ENCODE measurements at regions not wholly inside any gene's neighbourhood (a gene's known extent, or its start where the extent isn't known, plus 50 kb on each side); places are given as distances from the start of the nearest gene placed in this dataset.

DNA sequence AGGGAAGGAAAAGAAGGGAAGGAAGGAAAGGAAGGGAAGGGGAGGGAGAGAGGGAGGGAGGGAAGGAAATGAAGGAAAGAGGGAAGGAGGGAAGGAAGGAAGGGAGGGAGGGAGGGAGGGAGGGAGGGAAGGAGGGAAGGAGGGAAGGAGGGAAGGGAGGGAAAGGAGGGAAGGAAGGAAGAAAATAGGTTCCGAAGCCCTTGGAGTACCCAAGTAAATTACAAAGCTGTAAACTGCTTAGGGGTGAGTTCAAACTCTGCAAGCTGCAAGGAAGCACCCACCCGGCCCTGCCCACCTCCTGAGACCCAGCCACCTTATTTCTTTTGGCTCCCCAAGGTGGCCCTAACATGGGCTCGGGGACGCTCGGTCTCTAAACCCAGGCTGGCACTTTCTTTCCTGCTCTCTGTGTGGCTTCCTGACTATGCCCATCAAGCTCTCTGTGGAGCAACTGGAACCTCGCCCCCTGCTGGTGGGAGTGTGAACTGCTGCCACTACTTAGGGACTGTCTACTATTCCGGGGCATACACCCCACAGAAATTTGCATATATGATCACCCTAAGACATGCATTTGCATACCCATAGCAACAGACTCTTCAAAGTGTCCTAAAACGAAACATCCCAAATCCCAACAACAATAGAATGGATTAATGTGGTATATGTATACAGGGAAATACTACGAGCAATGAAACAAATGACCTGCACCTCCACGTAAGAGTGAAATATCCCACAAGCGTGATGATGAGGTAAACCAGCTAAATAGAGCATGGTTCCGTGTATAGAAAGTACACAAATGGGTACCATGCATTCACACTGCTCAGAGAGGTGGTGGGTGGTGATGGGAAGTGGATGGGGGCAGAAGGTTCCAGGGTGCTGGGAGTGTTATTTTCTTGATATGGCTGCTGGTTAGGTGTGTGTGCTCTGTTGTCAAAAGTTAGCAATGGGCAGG, 151.7 kb upstream of the TBL1X start:
- DNase-seq (ENCODE audit: low spot score), result peak; percentile 64

DNA sequence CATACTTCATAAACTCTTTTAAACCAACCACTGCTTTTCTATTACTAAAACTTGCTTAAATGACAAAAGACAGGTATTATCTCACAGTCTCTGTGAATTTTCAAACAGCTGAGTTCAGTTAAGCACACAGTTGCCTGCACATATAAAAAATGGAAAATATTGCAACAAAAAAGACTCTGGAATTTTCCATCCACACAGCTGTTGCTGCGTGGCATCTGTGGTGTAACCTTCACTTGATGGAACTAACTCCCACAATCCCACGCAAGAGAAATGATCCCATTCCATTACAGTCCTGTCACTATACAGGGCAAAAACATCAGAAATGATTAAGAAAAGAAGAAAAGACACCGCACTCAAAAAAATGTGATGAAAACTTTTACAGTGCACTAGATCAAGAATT, 149.8 kb upstream of the TBL1X start:
- DNase-seq (ENCODE audit: low spot score), result no peak

DNA sequence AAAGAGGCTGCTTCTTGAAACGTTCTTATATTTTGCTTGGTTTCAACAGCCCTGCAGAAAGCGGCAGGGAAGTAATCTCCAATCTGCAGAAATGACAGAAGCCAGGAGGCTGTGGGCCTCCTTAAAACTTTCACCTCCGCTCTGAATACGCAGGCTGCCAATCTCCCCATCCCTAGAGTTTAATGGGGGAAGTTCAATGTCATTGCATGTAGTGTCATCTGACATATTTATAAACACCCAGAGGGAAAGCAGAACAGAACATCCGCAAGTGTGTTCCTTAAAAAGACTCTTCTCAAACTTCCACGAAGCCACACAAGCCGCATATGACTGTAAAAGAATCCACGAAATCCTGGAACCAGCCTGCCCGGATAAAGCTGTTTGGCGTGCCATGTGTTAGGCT, 148.8 kb upstream of the TBL1X start:
- DNase-seq (ENCODE audit: low spot score), result no peak

DNA sequence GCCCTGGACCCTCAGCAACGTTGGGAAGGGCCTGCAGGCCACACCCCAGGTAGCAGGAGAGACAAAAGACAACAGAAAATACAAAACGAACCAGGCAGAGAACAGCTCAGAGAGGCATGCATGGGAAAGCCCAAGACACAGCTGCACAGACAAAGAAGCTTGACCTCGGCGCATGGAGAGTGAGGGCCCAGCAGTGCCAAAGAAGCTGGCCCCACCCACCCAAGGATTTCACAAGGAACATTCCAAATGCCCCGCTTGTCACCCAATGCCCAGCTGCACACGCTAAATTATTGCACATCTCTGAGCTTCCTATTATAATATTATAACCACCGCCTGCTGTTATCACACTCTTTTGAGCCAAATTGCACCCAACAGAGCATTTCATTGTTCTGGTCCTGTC, 147.7 kb upstream of the TBL1X start:
- DNase-seq (ENCODE audit: low spot score), result no peak

DNA sequence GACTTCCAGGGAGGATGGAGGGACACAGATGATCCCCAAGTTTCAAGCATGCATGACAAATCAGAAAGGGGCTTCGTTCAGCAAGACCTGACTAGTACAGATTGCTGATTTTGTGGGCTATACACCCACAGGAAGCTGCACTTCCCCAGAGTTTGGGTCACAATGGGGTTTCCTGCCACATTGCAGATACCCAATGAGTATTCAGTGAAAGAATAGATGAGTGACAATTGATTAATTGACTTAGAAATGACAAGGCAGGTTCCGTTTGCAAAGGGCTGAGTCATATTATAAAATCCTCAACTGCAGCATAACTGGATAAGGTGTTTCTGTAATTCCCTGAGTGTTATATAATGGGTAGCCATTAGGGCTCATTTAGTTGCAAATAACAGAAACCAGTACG, 146.6 kb upstream of the TBL1X start:
- no peak for DNase-seq (ENCODE audit: low spot score)

DNA sequence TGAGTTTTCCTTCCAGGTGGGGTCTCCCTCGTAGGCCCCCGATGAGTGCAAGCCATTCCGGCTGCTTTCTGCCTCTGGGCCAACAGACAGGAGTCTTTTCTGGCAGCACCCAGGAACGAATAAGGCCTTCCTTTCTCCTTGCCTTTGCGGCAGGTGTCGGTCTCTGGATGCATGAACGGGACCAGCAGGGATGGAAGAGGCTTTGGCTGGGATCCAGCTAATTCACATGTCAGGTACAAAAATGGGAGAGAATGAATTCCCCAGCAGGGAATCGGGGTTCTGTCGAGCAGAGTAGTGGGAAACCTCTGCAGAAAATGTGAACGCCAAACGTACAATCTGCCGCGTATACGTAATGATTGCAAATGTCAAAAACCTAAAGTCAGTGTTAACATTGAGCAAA, 146.1 kb upstream of the TBL1X start:
- DNase-seq (ENCODE audit: low spot score), result no peak

DNA sequence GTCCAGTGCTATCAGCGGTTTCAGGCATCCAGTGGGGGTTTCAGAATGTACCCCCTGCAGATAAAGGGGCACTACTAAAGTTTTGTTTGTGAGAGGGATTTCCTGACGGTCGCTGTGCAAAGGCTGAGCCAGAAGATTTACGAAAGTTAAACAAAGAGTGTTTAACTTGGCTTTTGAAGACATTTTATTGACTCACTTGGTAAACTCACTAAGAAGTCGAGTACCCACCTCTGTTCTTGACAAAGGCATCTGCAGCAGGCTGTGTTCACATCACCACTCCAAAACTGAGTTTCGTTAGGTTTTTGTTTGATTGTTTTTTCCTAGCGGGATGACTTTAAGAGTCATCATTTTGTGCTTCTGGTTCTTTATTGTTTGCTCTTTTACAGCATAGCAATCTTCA, 143.9 kb upstream of the TBL1X start:
- no peak for DNase-seq (ENCODE audit: low spot score)

DNA sequence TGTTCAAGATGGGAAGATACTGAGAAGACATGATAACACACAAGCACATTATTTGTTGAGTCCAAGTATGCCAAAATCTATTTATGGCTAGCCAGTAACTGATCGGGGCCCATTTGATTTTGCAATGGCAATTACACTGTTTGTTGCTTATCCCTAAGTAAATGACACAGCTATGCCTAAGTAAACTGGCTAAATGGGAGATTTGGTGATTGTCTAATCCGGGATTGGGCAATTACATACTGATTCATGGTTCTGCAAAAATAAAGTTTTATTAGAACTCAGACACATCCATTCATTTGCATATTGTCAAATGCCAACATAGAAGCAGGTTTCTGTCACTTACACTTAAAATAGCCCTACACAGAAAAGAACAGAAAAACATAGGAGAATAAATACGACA, 140.2 kb upstream of the TBL1X start:
- no peak for DNase-seq (ENCODE audit: low spot score)

DNA sequence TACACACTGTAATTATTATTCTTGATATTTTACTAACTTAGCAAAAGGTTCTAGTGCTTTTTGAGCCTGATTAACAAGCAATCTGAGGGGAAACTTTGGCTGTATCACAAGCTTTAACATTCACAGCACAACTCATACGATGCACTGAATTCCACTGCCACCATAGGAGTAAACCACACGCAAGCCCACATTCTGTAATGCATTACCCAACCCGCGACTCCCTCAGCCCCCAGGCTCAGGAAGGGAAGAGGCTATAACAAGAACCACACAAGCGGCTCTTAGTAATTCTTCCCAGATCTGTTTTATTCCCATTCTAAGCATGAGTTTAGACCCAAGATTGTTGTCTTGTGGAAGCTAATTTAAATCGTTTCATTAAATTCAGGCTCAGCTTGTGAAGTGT, 138.5 kb upstream of the TBL1X start:
- no peak for DNase-seq (ENCODE audit: low spot score)

DNA sequence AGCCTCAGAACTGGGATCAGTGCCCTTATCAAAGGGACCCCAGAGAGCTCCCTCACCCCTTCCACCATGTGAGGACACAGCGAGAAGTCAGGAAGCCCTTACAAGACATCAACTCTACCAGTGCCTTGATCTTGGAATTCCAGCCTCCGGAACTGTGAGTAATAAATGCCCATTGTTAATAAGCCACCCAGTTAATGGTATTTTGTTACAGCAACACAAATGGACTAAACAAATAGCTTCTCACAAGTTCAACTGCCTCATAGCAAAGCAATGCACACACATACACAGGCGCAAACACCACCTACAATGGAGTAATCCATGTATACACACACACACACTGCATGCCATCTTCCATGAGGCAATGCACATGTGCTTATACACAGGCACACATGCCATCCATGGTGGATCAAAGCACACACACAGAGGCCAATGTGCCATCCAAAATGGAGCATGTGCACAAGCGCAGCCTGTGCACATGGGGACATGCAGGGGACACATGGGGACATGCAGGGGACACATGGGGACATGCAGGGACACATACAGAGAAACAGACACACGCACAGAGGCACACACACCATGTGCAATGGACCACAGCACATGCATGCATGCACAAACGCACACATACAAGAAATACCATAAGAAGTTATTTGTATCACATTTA, 137.6 kb upstream of the TBL1X start:
- no peak for DNase-seq (ENCODE audit: low spot score)

DNA sequence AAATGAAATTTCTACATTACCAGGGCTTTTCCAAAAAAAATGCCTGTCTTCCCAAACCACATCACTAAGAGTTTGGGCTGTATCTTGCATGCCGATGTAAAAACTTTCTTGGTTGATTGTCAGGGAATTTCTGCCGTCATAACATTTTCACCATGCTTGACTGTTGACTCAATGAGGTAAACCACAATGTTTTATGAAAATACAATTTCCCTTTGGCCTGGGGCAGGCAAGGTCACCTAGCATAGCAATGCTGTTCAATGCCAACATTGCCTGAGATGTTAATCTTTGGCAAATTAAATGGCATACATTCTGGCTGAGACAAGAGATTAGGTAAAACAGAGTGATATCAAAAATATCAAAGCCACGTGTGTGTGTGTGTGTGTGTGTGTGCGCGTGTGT, 137.1 kb upstream of the TBL1X start:
- no peak for DNase-seq (ENCODE audit: low spot score)

DNA sequence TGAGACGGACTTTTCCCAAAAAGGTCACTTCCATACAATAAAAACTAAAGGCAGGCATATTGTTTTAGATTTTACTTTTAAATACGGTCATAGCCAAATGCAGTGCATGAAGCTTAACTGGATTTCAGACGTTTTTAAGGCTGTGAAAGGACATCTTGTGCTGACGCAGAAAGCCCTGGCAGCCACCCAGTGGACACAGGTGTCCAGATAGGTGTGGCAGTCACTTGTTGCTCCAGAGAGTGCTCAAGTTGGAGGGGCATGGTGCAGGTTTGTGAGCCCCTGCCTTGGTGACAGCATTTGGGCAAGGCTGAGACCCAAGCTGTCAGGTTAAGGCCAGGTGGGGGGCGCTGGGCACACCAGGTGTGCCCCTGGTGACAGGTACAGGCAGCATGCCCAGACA, 135.8 kb upstream of the TBL1X start:
- DNase-seq (ENCODE audit: low spot score), result no peak

DNA sequence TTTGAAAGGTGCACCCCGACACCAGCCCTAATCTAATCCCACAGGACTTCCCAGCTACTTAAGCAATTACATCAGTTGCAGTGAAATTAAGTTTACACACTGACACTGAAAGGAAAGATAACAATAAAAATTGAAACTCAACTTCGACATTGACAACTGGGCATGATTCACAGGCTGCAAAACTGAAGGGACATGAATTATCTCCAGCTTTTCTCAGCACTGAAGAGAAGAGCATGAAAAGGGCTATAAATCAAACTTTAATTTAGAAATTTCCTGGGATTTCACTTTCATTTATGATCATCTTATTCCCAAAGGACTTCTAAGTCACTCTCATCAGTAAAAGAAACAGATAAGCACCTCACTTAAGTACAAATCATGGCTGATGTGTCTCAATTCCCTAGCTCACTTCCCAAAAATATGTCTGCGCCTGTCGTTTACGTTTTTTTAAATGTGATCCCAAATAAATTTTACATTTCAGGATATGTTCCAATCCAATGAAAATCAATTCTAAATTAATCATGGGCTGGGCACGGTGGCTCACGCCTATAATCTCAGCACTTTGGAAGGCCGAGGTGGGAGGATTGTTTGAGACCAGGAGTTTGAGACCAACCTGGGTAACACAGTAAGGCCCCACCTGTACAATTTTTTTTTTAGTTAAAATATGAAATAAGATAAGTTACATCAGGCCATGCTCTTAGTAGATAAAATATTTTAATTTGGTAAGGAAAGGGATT, 134.4 kb upstream of the TBL1X start:
- DNase-seq (ENCODE audit: low spot score), result no peak

DNA sequence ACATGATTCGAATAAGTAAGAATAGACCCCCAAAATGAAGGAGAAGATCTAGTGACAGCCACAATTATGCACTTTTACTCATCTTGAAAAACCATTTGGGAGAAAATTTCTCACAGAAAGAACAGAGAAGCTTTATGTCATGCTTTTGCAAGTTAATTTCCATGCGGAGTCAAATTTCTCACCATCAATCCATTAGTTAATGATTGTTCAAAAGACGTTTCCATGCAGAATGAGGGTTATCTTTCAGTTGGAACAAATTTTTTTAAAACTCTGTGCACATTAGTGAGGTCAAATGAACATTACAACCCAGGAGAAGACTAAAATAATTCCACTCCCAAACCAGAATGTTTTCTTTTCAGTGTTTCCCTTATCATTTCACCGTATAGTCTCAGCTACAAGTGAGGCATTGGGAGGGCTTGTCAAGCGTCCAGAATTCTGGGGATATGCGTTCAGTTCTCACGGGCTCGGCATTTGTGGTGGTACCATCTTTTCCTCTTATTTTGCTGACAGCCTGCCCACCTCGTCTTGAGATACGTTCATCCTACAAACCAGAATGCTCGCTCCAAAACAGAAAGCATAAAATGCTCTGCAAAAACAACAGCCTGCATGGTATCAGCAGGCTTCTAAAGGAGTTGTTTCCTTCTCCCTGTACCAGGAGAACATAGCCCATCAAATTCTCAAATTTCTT, 130.8 kb upstream of the TBL1X start:
- DNase-seq (ENCODE audit: low spot score), result no peak

DNA sequence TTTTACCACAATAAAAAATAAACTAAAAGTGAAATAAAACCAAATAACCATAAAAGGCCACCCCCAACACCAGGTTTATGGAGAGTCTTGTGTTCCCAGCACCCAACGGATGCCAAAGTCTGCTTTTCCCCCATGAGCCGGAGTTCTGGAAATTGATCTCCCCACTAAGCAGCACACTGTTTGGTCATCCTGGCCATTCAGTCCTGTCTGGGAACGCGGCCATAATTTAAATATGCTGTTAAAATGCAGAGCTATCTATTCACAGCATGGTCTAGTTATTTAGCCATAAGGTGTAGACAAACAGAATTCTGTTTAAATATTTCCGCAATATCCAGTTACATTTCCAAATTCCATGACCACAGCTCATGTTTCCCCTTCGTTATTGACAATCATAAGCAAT, 129.6 kb upstream of the TBL1X start:
- DNase-seq (ENCODE audit: low spot score), result no peak

DNA sequence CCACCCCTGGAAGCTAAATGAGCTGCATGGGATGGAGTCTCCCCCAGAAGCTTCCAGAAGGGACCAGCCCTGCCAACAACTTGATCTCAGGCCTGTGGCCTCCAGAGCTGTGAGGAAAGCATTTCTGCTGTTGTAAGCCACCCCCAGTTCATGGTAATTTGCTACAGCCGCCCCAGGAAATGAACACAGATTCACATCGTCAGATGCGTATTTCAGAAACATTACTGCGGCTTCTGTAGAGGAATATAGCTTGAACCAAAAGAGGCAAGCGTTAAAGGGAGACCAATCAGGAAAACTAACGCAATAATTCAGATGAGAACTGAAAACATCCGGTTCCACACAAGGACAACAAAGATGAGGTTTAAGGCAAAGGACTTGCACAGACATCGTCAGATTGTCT, 128.4 kb upstream of the TBL1X start:
- no peak for DNase-seq (ENCODE audit: low spot score)

DNA sequence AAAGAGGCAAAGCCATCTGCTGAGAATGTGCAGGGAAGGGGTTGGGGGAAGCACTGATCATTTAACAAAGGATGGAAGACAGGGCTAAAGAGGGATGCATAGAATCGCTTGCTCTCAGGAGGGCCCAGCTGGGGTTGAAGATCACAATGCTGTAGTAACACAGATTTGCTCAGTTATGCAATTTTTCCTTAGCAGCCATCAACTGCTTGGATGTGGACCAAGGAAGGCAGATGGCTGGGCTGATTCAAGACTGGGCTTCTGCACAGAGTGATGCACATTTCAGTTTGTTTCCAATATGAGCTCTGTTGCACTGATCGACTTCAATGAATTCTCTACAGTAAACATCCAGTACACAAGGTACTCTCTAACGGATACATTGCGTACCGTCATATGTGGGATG, 127.8 kb upstream of the TBL1X start:
- no peak for DNase-seq (ENCODE audit: low spot score)

DNA sequence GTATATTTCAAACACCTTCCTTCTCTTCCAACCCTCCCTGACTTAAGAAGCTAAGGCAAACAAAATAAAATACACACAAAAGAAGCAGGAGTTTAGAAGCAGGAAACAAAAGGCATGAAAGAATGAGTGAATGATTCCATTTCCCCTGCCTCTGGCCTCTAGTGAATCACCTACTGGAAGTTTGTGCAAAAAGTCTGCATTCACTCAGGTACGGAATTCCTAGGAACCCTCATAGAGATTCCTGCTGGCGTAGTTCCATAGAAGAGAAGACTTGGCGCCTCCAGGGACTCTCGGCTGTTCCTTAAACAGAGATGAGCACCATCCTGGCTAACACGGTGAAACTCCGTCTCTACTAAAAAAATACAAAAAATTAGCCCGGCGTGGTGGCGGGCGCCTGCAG, 125.9 kb upstream of the TBL1X start:
- DNase-seq (ENCODE audit: low spot score), result no peak

DNA sequence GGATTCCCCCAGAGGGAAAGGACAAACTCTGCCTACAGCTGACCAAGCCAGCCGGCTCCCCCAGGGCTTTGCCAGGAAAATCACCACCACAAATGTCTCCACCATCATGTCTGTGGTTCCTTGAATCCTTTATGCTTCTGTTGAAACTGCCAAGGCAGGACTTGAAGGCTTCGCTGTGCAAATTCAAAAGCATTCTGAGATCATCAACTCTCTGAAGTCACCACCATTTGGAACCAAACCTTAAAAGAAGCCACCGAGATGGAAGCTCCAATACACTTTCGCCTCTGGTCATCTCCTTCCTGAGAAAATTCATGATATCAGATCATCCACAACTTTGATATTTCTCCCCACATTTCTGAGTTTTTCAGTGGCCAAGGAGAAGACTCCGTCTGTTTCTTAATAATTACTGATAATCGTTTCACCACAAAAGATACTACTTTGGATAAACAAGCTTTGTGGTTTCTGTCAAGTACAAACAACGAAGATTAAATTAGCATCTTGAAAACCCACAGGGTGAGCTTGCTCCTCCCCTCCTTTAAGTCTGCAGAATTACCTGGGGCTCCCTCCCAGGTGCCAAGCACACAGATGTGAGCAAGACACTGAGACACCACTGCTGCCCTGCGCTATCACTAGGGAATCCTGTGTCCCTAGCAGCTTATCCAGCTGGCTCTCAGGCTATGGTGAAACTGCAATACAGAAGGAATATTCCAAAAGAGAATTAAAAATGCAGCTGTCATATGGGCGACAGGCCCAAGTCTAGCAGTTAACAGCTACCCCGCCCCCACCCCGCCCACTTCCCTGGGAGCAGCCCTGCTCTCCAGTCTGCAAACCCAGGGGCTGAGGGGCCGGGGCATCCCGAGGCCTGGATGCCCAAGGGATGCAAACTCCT, 125.0 kb upstream of the TBL1X start:
- DNase-seq (ENCODE audit: low spot score), result no peak

DNA sequence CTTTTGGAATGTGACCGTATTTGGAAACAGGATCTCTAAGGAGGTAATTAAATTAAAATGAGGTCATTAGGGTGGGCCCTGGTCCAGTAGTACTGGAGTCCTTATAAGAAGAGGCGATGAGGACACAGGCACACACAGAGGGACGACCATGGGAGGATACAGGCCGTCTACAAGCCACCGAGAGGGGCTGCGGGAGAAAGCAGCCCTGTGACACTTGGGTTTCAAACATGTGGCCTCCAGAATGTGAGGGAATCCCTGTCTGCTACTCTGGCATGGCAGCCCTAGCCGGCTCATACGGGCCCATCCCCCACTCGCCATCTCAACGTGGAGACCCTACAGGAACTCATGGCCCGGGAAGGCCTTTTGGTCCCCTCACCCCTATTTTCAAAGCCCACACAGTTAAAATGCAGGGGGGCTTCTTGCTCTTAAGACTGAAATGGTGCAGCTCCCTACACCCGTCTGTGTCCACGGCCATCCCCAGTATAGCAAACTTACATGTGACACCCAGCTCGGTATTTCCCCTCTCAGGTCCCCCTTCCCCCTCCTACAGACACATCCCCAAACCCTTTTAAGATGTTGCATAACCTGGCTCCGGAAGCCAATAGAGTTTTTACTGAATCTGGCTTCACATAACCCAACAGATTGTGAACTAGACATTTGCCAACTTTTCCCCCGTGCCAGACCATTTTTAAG, 124.1 kb upstream of the TBL1X start:
- DNase-seq (ENCODE audit: low spot score), result no peak

Data from HT-29 (cell line).